SK-N-SH treated with all-trans-retinoic acid at 6 μM for 48 hours (cell line): ENCODE measurements at regions not wholly inside any gene's neighbourhood (a gene's known extent, or its start where the extent isn't known, plus 50 kb on each side); places are given as distances from the start of the nearest gene placed in this dataset.

Experiments
- ATAC-seq: fragments of 200-7000 bp; cut with Tn5 transposase; 3 replicates; pipeline ENCODE4 v1.9.1; 2020; ENCODE audit warnings: mild to moderate bottlenecking, moderate library complexity
- ARNTL ChIP-seq: fragments of 450-650 bp; formaldehyde crosslinking; IDR thresholded peaks from 2 replicates; pipeline ENCODE4 v1.5.0; 2020; ENCODE audit warnings: low read depth, mild to moderate bottlenecking, moderate library complexity, borderline replicate concordance
- BACH2 ChIP-seq: fragments of 250-450 bp; sonication (Bioruptor Pico); IDR thresholded peaks from 2 replicates; pipeline ENCODE4 v1.9.0; 2021; ENCODE audit warnings: mild to moderate bottlenecking, borderline replicate concordance
- CREB5 ChIP-seq: fragments of 250-450 bp; sonication (Bioruptor Pico); IDR thresholded peaks from 2 replicates; pipeline ENCODE4 v1.5.1; 2020; ENCODE audit warnings: low read depth, mild to moderate bottlenecking, moderate library complexity
- CSDC2 ChIP-seq: fragments of 250-450 bp; sonication (Bioruptor Pico); IDR thresholded peaks from 2 replicates; pipeline ENCODE4 v1.5.0; 2020; ENCODE audit warnings: mild to moderate bottlenecking, moderate library complexity
- ESRRG ChIP-seq: fragments of 250-450 bp; sonication (Bioruptor Pico); IDR thresholded peaks from 2 replicates; pipeline ENCODE4 v1.6.1; 2021; ENCODE audit warnings: mild to moderate bottlenecking
- GLIS3 ChIP-seq: fragments of 250-450 bp; sonication (Bioruptor Pico); IDR thresholded peaks from 2 replicates; pipeline ENCODE4 v1.5.0; 2020; ENCODE audit warnings: mild to moderate bottlenecking, moderate library complexity
- ISL1 ChIP-seq: fragments of 250-450 bp; sonication (Bioruptor Pico); IDR thresholded peaks from 2 replicates; pipeline ENCODE4 v2.1.2; 2022; ENCODE audit warnings: mild to moderate bottlenecking, moderate library complexity
- OSR1 ChIP-seq: fragments of 250-450 bp; sonication (Bioruptor Pico); IDR thresholded peaks from 2 replicates; pipeline ENCODE4 v1.8.0; 2022; ENCODE audit warnings: moderate library complexity, mild to moderate bottlenecking, inconsistent platforms
- PATZ1 ChIP-seq: fragments of 250-450 bp; sonication (Bioruptor Pico); IDR thresholded peaks from 2 replicates; pipeline ENCODE4 v1.8.0; 2020; ENCODE audit warnings: mild to moderate bottlenecking, moderate library complexity, borderline replicate concordance
- PPARA ChIP-seq: fragments of 250-450 bp; sonication (Bioruptor Pico); IDR thresholded peaks from 2 replicates; pipeline ENCODE4 v1.5.0; 2020; ENCODE audit warnings: mild to moderate bottlenecking, borderline replicate concordance
- RARB ChIP-seq: fragments of 250-450 bp; sonication (Bioruptor Pico); IDR thresholded peaks from 2 replicates; pipeline ENCODE4 v1.8.0; 2021; ENCODE audit warnings: mild to moderate bottlenecking, moderate library complexity
- SNAI2 ChIP-seq: fragments of 250-450 bp; sonication (Bioruptor Pico); IDR thresholded peaks from 2 replicates; pipeline ENCODE4 v1.5.0; 2020; ENCODE audit warnings: mild to moderate bottlenecking, moderate library complexity
- TCF4 ChIP-seq: fragments of 250-450 bp; sonication (Bioruptor Pico); IDR thresholded peaks from 2 replicates; pipeline ENCODE4 v1.8.0; 2021; ENCODE audit warnings: mild to moderate bottlenecking, moderate library complexity, borderline replicate concordance
- ZC3H10 ChIP-seq: fragments of 250-450 bp; sonication (Bioruptor Pico); IDR thresholded peaks from 2 replicates; pipeline ENCODE4 v1.5.1; 2021; ENCODE audit warnings: mild to moderate bottlenecking, moderate library complexity
- ZFP3 ChIP-seq: fragments of 250-450 bp; sonication (Bioruptor Pico); IDR thresholded peaks from 2 replicates; pipeline ENCODE4 v1.5.0; 2020; ENCODE audit warnings: mild to moderate bottlenecking, moderate library complexity
- ZFP30 ChIP-seq: fragments of 450-650 bp; formaldehyde crosslinking; IDR thresholded peaks from 2 replicates; pipeline ENCODE4 v1.5.0; 2022; ENCODE audit warnings: mild to moderate bottlenecking, moderate library complexity
- ZNF8 ChIP-seq: fragments of 450-650 bp; formaldehyde crosslinking; IDR thresholded peaks from 2 replicates; pipeline ENCODE4 v1.5.0; 2020; ENCODE audit warnings: mild to moderate bottlenecking, moderate library complexity
- TF ChIP-seq, protein P1 (sequence below): fragments of 250-450 bp; sonication (Bioruptor Pico); IDR thresholded peaks from 2 replicates; pipeline ENCODE4 v1.5.1; 2021; ENCODE audit warnings: mild to moderate bottlenecking, moderate library complexity
- TF ChIP-seq, protein P2 (sequence below): fragments of 250-450 bp; sonication (Bioruptor Pico); IDR thresholded peaks from 2 replicates; pipeline ENCODE4 v1.8.0; 2021; ENCODE audit warnings: low read depth, mild to moderate bottlenecking, moderate library complexity, borderline replicate concordance
- TF ChIP-seq, protein P3 (sequence below): fragments of 250-450 bp; sonication (Bioruptor Pico); IDR thresholded peaks from 2 replicates; pipeline ENCODE4 v1.5.0; 2020; ENCODE audit warnings: mild to moderate bottlenecking, moderate library complexity

DNA sequence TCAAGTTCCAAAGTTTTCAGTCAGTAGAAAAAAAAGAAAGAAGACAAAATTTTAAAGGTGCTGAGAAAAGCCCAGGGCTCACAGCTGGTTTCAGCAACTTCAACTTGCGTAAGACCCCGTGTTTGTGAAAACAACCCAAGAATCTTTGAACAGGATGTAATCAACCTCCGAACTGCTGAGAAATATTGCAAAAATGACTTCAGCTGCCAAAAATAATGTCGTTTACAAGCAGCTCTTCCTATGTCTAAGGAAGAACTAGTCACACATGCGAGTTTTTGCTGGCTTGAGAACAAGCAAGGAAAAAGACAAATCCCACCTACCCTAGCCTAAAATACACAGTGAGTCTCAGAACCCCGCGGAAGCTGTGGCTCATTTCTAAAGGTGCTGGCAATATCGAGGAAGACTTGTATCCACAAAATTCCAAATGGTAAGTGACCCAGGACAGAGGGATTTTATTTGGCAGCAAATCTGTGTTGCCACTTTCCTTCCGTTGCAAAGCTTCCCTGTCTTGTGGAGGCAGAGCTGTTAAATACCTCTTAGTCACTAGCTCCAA lies 59.8 kb upstream of the SLC8A1 start:
- ATAC-seq, result no peak
- no peak for TF ChIP-seq PPARA (CRISPR knock-in tag)
- no peak for TF ChIP-seq TCF4 (CRISPR knock-in tag)
- no peak for TF ChIP-seq ZFP30 (CRISPR knock-in tag)
- TF ChIP-seq, protein P1, sequence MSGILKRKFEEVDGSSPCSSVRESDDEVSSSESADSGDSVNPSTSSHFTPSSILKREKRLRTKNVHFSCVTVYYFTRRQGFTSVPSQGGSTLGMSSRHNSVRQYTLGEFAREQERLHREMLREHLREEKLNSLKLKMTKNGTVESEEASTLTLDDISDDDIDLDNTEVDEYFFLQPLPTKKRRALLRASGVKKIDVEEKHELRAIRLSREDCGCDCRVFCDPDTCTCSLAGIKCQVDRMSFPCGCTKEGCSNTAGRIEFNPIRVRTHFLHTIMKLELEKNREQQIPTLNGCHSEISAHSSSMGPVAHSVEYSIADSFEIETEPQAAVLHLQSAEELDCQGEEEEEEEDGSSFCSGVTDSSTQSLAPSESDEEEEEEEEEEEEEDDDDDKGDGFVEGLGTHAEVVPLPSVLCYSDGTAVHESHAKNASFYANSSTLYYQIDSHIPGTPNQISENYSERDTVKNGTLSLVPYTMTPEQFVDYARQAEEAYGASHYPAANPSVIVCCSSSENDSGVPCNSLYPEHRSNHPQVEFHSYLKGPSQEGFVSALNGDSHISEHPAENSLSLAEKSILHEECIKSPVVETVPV (CRISPR knock-in tag), result no peak
- no peak for TF ChIP-seq CREB5 (CRISPR knock-in tag)
- no peak for TF ChIP-seq ZC3H10 (CRISPR knock-in tag)
- no peak for TF ChIP-seq ZFP3 (CRISPR knock-in tag)
- TF ChIP-seq GLIS3 (CRISPR knock-in tag), result no peak
- no peak for TF ChIP-seq SNAI2 (CRISPR knock-in tag)
- TF ChIP-seq CSDC2 (CRISPR knock-in tag), result no peak
- no peak for TF ChIP-seq ESRRG
- TF ChIP-seq OSR1 (CRISPR knock-in tag), result no peak

- TF ChIP-seq ZFP30 (CRISPR knock-in tag) (no peak), BACH2 (CRISPR knock-in tag) (no peak), ZNF8 (no peak), TCF4 (CRISPR knock-in tag) (no peak), RARB (CRISPR knock-in tag) (no peak), ZFP3 (CRISPR knock-in tag) (no peak), SNAI2 (CRISPR knock-in tag) (no peak)
- TF ChIP-seq, protein P2, sequence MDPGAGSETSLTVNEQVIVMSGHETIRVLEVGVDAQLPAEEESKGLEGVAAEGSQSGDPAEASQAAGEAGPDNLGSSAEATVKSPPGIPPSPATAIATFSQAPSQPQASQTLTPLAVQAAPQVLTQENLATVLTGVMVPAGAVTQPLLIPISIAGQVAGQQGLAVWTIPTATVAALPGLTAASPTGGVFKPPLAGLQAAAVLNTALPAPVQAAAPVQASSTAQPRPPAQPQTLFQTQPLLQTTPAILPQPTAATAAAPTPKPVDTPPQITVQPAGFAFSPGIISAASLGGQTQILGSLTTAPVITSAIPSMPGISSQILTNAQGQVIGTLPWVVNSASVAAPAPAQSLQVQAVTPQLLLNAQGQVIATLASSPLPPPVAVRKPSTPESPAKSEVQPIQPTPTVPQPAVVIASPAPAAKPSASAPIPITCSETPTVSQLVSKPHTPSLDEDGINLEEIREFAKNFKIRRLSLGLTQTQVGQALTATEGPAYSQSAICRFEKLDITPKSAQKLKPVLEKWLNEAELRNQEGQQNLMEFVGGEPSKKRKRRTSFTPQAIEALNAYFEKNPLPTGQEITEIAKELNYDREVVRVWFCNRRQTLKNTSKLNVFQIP (CRISPR knock-in tag), result no peak
- TF ChIP-seq, protein P3, sequence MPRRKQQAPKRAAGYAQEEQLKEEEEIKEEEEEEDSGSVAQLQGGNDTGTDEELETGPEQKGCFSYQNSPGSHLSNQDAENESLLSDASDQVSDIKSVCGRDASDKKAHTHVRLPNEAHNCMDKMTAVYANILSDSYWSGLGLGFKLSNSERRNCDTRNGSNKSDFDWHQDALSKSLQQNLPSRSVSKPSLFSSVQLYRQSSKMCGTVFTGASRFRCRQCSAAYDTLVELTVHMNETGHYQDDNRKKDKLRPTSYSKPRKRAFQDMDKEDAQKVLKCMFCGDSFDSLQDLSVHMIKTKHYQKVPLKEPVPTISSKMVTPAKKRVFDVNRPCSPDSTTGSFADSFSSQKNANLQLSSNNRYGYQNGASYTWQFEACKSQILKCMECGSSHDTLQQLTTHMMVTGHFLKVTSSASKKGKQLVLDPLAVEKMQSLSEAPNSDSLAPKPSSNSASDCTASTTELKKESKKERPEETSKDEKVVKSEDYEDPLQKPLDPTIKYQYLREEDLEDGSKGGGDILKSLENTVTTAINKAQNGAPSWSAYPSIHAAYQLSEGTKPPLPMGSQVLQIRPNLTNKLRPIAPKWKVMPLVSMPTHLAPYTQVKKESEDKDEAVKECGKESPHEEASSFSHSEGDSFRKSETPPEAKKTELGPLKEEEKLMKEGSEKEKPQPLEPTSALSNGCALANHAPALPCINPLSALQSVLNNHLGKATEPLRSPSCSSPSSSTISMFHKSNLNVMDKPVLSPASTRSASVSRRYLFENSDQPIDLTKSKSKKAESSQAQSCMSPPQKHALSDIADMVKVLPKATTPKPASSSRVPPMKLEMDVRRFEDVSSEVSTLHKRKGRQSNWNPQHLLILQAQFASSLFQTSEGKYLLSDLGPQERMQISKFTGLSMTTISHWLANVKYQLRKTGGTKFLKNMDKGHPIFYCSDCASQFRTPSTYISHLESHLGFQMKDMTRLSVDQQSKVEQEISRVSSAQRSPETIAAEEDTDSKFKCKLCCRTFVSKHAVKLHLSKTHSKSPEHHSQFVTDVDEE (CRISPR knock-in tag), result no peak
- TF ChIP-seq, protein P1 (CRISPR knock-in tag), result no peak
- no peak for ATAC-seq
Measured at GRCh38 chr2:40512256-40512655, 60.4 kb upstream of the SLC8A1 start.

DNA sequence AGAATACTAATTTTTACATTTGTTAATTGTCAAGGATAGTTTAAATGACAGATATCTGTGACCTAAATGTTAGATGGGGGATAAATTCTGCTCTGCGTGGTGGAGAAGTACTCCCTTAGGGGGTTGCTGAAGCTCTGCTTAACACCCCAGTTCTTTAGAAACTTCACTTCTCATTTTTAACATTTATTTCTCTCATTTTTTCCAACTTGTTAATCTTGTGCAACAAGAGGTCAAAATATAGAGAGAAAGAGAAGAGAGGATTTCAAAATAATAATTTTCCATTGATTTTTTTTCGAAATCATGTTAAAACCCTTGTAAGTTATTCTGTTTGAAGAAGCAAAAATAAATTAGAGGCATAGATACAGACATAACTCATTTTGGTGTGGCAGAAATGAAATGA lies 61.3 kb upstream of the SLC8A1 start:
- ATAC-seq, result no peak
- TF ChIP-seq ESRRG, result no peak
- no peak for TF ChIP-seq ISL1 (CRISPR knock-in tag)
- no peak for TF ChIP-seq ARNTL (CRISPR knock-in tag)
- no peak for TF ChIP-seq PATZ1
- TF ChIP-seq RARB (CRISPR knock-in tag), result no peak
- no peak for TF ChIP-seq ZFP3 (CRISPR knock-in tag)
- TF ChIP-seq, protein P3 (CRISPR knock-in tag), result no peak
